Ovary (tissue), 3 donors: ENCODE measurements at regions not wholly inside any gene's neighbourhood (a gene's known extent, or its start where the extent isn't known, plus 50 kb on each side); places are given as distances from the start of the nearest gene placed in this dataset.

ENCODE experiments used
- CTCF ChIP-seq, 3 donors: fragments of 450-650 bp in 2 of 3; fragments of 200-600 bp in 1 of 3; IDR thresholded peaks; one replicate each; pipeline versions ENCODE4 v1.5.1 to v1.8.0; 2016 to 2022; ENCODE audit warnings: antibody characterized with exemption in 3 of 3, mild to moderate bottlenecking in 1 of 3
- EP300 ChIP-seq: sonication (generic); formaldehyde crosslinking; IDR thresholded peaks from one replicate; pipeline ENCODE4 v1.6.1; 2017; ENCODE audit warnings: antibody characterized with exemption
- POLR2A ChIP-seq: fragments of 450-650 bp; IDR thresholded peaks from one replicate; pipeline ENCODE4 v1.6.1; 2017; ENCODE audit warnings: antibody characterized with exemption, mild to moderate bottlenecking, moderate library complexity
- donor health status: DM: no; HTN: no; CAD: no.

- no peak for TF ChIP-seq CTCF (IDR thresholded peaks at IDR 0.05)
- no peak for TF ChIP-seq POLR2A
- no peak for TF ChIP-seq EP300
These were observed 349.9 kb downstream of the ZBBX start for GRCh38 chr3:167030082-167030725.
